GM20000 (cell line): ENCODE measurements at regions not wholly inside any gene's neighbourhood (a gene's known extent, or its start where the extent isn't known, plus 50 kb on each side); places are given as distances from the start of the nearest gene placed in this dataset.

Source experiments
- DNase-seq: peaks from one replicate; pipeline ENCODE4 v3.0.0; 2012; ENCODE audit warnings: low spot score
- CTCF ChIP-seq: IDR thresholded peaks from 2 replicates; pipeline ENCODE4 v1.5.1; 2012; ENCODE audit warnings: mild to moderate bottlenecking, control low read depth; ENCODE audit errors: extremely low read depth, missing control alignments

GRCh38 chr7:148483515-148484308, 106.9 kb upstream of the C7orf33 start:
- no peak for DNase-seq
- TF ChIP-seq CTCF: no peak

GRCh38 chr7:148484486-148484885, 106.1 kb upstream of the C7orf33 start:
- TF ChIP-seq CTCF: no peak
- DNase-seq: no peak

GRCh38 chr7:148485618-148486017, 104.9 kb upstream of the C7orf33 start:
- no peak for DNase-seq

GRCh38 chr7:148486937-148487336, 103.6 kb upstream of the C7orf33 start:
- no peak for TF ChIP-seq CTCF
- no peak for DNase-seq

More at GRCh38 chr7:148485618-148486017, 104.9 kb upstream of the C7orf33 start:
- TF ChIP-seq CTCF: no peak

GRCh38 chr7:148487912-148488311, 102.7 kb upstream of the C7orf33 start:
- TF ChIP-seq CTCF: no peak
- no peak for DNase-seq

GRCh38 chr7:148489678-148490077, 100.9 kb upstream of the C7orf33 start:
- no peak for DNase-seq
- TF ChIP-seq CTCF: no peak

- TF ChIP-seq CTCF: no peak
- DNase-seq: no peak
Observed at GRCh38 chr7:148492157-148492860, 98.3 kb upstream of the C7orf33 start.
